GM13976 (cell line): ENCODE measurements at regions not wholly inside any gene's neighbourhood (a gene's known extent, or its start where the extent isn't known, plus 50 kb on each side); places are given as distances from the start of the nearest gene placed in this dataset.
A peak's percentile ranks its signal among the peaks of the same experiment; 100 is the strongest.
"Not testable (repeated sequence)": the region's sequence is repeated elsewhere in the genome, so short reads cannot be mapped to it uniquely, and the experiment has no call there.

Experiments used
- DNase-seq: peaks from one replicate; pipeline ENCODE4 v3.0.0; 2012; ENCODE audit warnings: low spot score
- CTCF ChIP-seq: IDR thresholded peaks from 2 replicates; pipeline ENCODE4 v1.5.1; 2012; ENCODE audit warnings: borderline replicate concordance, mild to moderate bottlenecking; ENCODE audit not compliant: insufficient read depth; ENCODE audit errors: extremely low read depth, missing control alignments, control extremely low read depth
- in situ Hi-C: fragments of 300-500 bp; cut with MboI; formaldehyde crosslinking; loops from one replicate; pipeline ENCODE4 v1.12.0; 2022; ENCODE audit warnings: low sequenced_read_pairs, mixed read lengths, inconsistent platforms; ENCODE audit not compliant: unreplicated experiment

DNA sequence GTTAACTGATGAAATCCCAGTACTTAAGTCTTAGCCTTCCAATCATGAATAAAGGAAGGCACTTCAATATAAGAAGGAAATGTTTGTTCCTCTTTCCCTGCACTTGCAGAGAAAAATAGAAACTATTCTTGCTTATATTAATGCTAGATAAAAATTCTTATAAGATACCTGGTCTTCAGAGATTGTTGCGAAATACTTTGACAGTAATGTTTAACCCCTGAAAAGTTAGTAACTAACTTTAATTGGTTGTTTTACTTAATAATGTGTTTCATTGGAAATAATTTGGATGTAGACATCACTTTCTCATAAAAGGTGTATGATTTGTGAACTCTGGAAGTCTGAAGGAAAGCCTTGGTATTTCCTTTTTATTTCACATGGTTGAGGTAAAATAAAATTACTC is 294.2 kb upstream of the SYNCRIP start:
- no peak for DNase-seq
- in situ Hi-C loops: no loop called here
- no peak for TF ChIP-seq CTCF

DNA sequence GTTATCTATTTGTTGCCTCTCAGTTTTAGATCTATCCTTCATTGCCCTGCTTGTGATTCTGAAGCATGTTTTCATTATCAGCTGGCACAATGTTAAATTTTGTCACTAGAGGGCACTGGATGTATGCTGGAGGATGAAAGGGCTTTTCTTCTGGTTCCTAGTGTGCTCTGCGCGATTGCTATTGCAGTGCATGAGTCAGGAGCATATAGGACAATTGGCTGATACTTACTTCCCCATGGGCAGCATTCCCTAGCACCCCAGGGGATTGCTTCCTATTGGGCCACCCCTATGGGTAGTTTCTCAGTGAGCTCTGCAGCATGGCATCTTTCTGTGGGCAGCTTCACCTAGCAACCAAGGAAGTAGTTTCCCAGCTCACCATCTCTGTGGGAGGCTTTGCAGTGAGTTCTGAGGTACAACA is 280.3 kb upstream of the SYNCRIP start:
- peak; percentile 66 for TF ChIP-seq CTCF
- DNase-seq: peak; percentile 30
- in situ Hi-C loops: loop anchor here (25.0 kb wide), 1 partner anchor 264 kb away; no protein-coding TSS in a partner anchor

DNA sequence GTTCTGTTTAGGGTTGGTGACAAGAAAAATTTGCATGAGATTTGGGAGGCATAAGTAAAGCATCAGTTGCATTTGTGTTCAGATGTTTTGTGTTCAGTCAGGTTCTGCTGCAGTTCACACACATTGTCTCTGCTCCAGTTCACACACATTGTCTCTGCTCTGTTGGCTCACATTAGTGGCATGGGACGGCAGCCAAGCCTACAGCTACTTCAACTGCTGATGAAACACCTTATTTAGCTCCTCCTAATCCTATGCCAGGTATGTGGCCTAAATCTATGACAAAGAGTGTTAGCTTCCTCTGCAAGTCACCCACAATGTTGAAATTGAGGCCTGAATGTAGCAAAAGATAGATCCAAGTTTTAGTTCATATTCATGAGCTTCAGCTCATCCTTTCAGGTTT is 278.1 kb upstream of the SYNCRIP start:
- in situ Hi-C loops: loop anchor here (25.0 kb wide), 1 partner anchor 267 kb away; no protein-coding TSS in a partner anchor
- no peak for DNase-seq
- no peak for TF ChIP-seq CTCF

- in situ Hi-C loops: loop anchor here (25.0 kb wide), 1 partner anchor 270 kb away; no protein-coding TSS in a partner anchor
- no peak for TF ChIP-seq CTCF
- no peak for DNase-seq
Measured at GRCh38 chr6:85917522-85917921, 274.8 kb upstream of the SYNCRIP start.

GRCh38 chr6:85913001-85913400 is 270.3 kb upstream of the SYNCRIP start:
- no peak for TF ChIP-seq CTCF
- in situ Hi-C loops: loop anchor here (25.0 kb wide), 1 partner anchor 274 kb away; no protein-coding TSS in a partner anchor
- no peak for DNase-seq

GRCh38 chr6:85912582-85912981 is 269.9 kb upstream of the SYNCRIP start:
- no peak for TF ChIP-seq CTCF
- no peak for DNase-seq
- in situ Hi-C loops: loop anchor here (25.0 kb wide), 1 partner anchor 275 kb away; no protein-coding TSS in a partner anchor

DNA sequence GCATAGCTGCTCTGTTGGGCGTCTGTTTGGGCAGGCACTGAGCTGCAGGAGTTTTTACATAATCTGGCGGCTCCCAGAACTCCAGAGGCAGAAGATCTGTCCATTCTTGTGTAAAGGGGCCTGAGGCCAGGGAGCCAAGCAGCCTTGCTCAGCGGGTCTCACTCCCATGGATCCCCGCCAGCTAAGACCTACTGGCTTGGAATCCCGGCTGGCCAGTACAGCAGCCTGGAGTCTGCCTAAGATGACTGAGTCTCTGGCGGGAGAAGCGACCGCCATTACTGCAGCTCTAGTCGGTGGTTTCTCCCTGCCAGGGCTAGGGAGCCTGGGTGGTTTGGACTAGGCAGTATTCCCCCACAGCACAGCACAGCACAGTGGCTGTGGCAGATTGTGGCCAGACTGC is 268.4 kb upstream of the SYNCRIP start:
- in situ Hi-C loops: loop anchor here (25.0 kb wide), 1 partner anchor 276 kb away; no protein-coding TSS in a partner anchor
- no peak for TF ChIP-seq CTCF
- no peak for DNase-seq

DNA sequence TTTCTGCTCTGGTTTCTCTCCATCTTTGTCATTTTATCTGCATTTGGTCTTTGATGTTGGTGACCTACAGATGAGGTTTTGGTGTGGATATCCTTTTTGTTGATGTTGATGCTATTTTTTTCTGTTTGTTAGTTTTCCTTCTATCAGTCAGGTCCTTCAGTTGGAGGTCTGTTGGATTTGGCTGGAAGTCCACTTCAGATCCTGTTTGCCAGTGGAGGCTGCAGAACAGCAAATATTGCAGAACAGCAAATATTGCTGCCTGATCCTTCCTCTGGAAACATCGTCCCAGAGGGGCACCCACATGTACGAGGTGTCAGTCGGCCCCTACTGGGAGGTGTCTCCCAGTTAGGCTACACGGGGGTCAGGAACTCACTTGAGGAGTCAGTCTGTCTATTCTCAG is 265.4 kb upstream of the SYNCRIP start:
- in situ Hi-C loops: loop anchor here (25.0 kb wide), 1 partner anchor 279 kb away; no protein-coding TSS in a partner anchor
- not testable (repeated sequence) for DNase-seq
